UCSD-AML1 (cell line): ENCODE measurements at regions not wholly inside any gene's neighbourhood (a gene's known extent, or its start where the extent isn't known, plus 50 kb on each side); places are given as distances from the start of the nearest gene placed in this dataset.

ENCODE experiments used
- DNase-seq: peaks from one replicate; lab custom pipeline; 2025; ENCODE audit not compliant: unreplicated experiment; lab: John Stamatoyannopoulos, UW

GRCh38 chr16:51753467-51754127 lies 602.5 kb upstream of the SALL1 start:
- DNase-seq: no peak

- no peak for DNase-seq
Measured at GRCh38 chr16:51752438-51752995, 601.4 kb upstream of the SALL1 start.

- DNase-seq: no peak
Measured at GRCh38 chr16:51747329-51747728, 596.3 kb upstream of the SALL1 start.

- DNase-seq: no peak
Measured at GRCh38 chr16:51734220-51734619, 583.1 kb upstream of the SALL1 start.

GRCh38 chr16:51733181-51733580 lies 582.1 kb upstream of the SALL1 start:
- DNase-seq: no peak

- DNase-seq: no peak
Measured at GRCh38 chr16:51731160-51731559, 580.1 kb upstream of the SALL1 start.

- DNase-seq: no peak
Measured at GRCh38 chr16:51723036-51723724, 572.1 kb upstream of the SALL1 start.

GRCh38 chr16:51722467-51722866 lies 571.4 kb upstream of the SALL1 start:
- DNase-seq: no peak

GRCh38 chr16:51719376-51719775 lies 568.3 kb upstream of the SALL1 start:
- DNase-seq: no peak

- DNase-seq: no peak
Measured at GRCh38 chr16:51716195-51716594, 565.1 kb upstream of the SALL1 start.

- no peak for DNase-seq
Measured at GRCh38 chr16:51713502-51713901, 562.4 kb upstream of the SALL1 start.

GRCh38 chr16:51710905-51711563 lies 560.0 kb upstream of the SALL1 start:
- no peak for DNase-seq

- no peak for DNase-seq
Measured at GRCh38 chr16:51710186-51710585, 559.1 kb upstream of the SALL1 start.

GRCh38 chr16:51708861-51709260 lies 557.8 kb upstream of the SALL1 start:
- DNase-seq: no peak

GRCh38 chr16:51707666-51708065 lies 556.6 kb upstream of the SALL1 start:
- DNase-seq: peak; percentile 11

- no peak for DNase-seq
Measured at GRCh38 chr16:51705142-51705541, 554.1 kb upstream of the SALL1 start.

GRCh38 chr16:51701025-51701424 lies 550.0 kb upstream of the SALL1 start:
- DNase-seq: no peak

GRCh38 chr16:51699686-51700396 lies 548.8 kb upstream of the SALL1 start:
- DNase-seq: no peak

GRCh38 chr16:51698647-51699046 lies 547.6 kb upstream of the SALL1 start:
- no peak for DNase-seq

- DNase-seq: no peak
Measured at GRCh38 chr16:51697454-51697853, 546.4 kb upstream of the SALL1 start.

- no peak for DNase-seq
Measured at GRCh38 chr16:51696376-51696775, 545.3 kb upstream of the SALL1 start.
